A549 (cell line): ENCODE measurements at regions not wholly inside any gene's neighbourhood (a gene's known extent, or its start where the extent isn't known, plus 50 kb on each side); places are given as distances from the start of the nearest gene placed in this dataset.
"Not testable (repeated sequence)": the region's sequence is repeated elsewhere in the genome, so short reads cannot be mapped to it uniquely, and the experiment has no call there.

ENCODE experiments used
- ATAC-seq, 2 experiments: fragments of 200-7000 bp in 1 of 2; fragments of >200 bp in 1 of 2; cut with Nextera tagmentation in 1 of 2; cut with Tn5 transposase in 1 of 2; 3 replicates each; pipeline versions ENCODE4 v1.8.0 to v1.9.1; 2018 to 2020; ENCODE audit warnings: mild to moderate bottlenecking in 1 of 2, moderate library complexity in 1 of 2
- CTCF ChIA-PET: fragments of 300-600 bp; sonication (Branson Sonifier 250); formaldehyde crosslinking; extraction: SDS; loops from one replicate; lab custom pipeline; 2021; ENCODE audit warnings: antibody characterized with exemption, inconsistent platforms; lab: Yijun Ruan, JAX
- POLR2A ChIA-PET: fragments of 350-600 bp; formaldehyde crosslinking; extraction: SDS; loops from one replicate; lab custom pipeline; 2021; ENCODE audit warnings: antibody characterized with exemption, inconsistent platforms; lab: Yijun Ruan, JAX
- DNase-seq, 2 experiments: peaks; one replicate each; pipeline versions ENCODE4 v3.0.0 to v3.0.0-alpha.2; 2011 to 2016; ENCODE audit warnings: low read depth in 1 of 2, low spot score in 1 of 2
- FAIRE-seq: peaks from 2 replicates; lab custom pipeline; 2011; peaks lifted over from hg19 to GRCh38; lab: Jason Lieb, UNC
- H3K27ac ChIP-seq, 2 experiments: fragments of >200 bp; sonication (Bioruptor Twin); formaldehyde crosslinking; 3 replicates each; pipeline ENCODE4 v1.5.1; 2016 to 2017
- H3K4me1 ChIP-seq: fragments of >200 bp; sonication (Bioruptor Twin); formaldehyde crosslinking; 3 replicates; pipeline ENCODE4 v1.6.1; 2016
- H3K4me2 ChIP-seq: fragments of >200 bp; sonication (Bioruptor Twin); formaldehyde crosslinking; 3 replicates; pipeline ENCODE4 v1.6.1; 2016
- H3K4me3 ChIP-seq: fragments of >200 bp; sonication (Bioruptor Twin); formaldehyde crosslinking; 3 replicates; pipeline ENCODE4 v1.5.1; 2016
- H3K9me3 ChIP-seq: fragments of >200 bp; sonication (Bioruptor Twin); formaldehyde crosslinking; 3 replicates; pipeline ENCODE4 v1.6.1; 2016
- BHLHE40 ChIP-seq: IDR thresholded peaks from 2 replicates; pipeline ENCODE4 v1.6.1; 2012; ENCODE audit warnings: low read depth, low read length, inconsistent platforms
- CBX2 ChIP-seq: fragments of 200-600 bp; sonication (generic); IDR thresholded peaks from 2 replicates; pipeline ENCODE4 v1.6.1; 2016; ENCODE audit warnings: low read depth, mild to moderate bottlenecking, borderline replicate concordance
- CBX8 ChIP-seq: fragments of 200-600 bp; sonication (generic); IDR thresholded peaks from 2 replicates; pipeline ENCODE4 v1.6.1; 2016
- CEBPB ChIP-seq, 2 experiments: fragments of >200 bp in 1 of 2; sonication (Bioruptor Twin) in 1 of 2; formaldehyde crosslinking in 1 of 2; IDR thresholded peaks; 2 replicates each; pipeline ENCODE4 v1.6.1; 2012 to 2016
- EHF ChIP-seq: fragments of 250-450 bp; sonication (Bioruptor Pico); IDR thresholded peaks from 2 replicates; pipeline ENCODE4 v1.5.0; 2020; ENCODE audit warnings: mild to moderate bottlenecking
- EHMT2 ChIP-seq: fragments of 200-600 bp; sonication (generic); IDR thresholded peaks from 2 replicates; pipeline ENCODE4 v1.6.1; 2016; ENCODE audit warnings: antibody characterized with exemption, low read depth, mild to moderate bottlenecking, moderate library complexity
- EP300 ChIP-seq, 2 experiments: fragments of >200 bp; sonication (Bioruptor Twin); formaldehyde crosslinking; IDR thresholded peaks; 2 replicates in 1 of 2; 3 replicates in 1 of 2; pipeline ENCODE4 v1.6.1; 2016 to 2017
- FOSL2 ChIP-seq, 2 experiments: fragments of 450-650 bp in 1 of 2; fragments of >200 bp in 1 of 2; sonication (Bioruptor Twin) in 1 of 2; formaldehyde crosslinking; IDR thresholded peaks; 2 replicates each; pipeline versions ENCODE4 v1.5.0 to v1.6.1; 2016 to 2020; ENCODE audit warnings: mild to moderate bottlenecking in 1 of 2, moderate library complexity in 1 of 2
- FOXS1 ChIP-seq: fragments of 250-450 bp; sonication (Bioruptor Pico); IDR thresholded peaks from 2 replicates; pipeline ENCODE4 v1.5.0; 2020; ENCODE audit warnings: mild to moderate bottlenecking, moderate library complexity
- GATA3 ChIP-seq: IDR thresholded peaks from 2 replicates; pipeline ENCODE4 v1.6.1; 2012; ENCODE audit warnings: borderline replicate concordance
- HOXB13 ChIP-seq: fragments of 250-450 bp; sonication (Bioruptor Pico); IDR thresholded peaks from 2 replicates; pipeline ENCODE4 v1.5.0; 2020; ENCODE audit warnings: low read depth, mild to moderate bottlenecking, moderate library complexity
- HOXB5 ChIP-seq: fragments of 250-450 bp; sonication (Bioruptor Pico); IDR thresholded peaks from 2 replicates; pipeline ENCODE4 v1.5.0; 2020; ENCODE audit warnings: mild to moderate bottlenecking, moderate library complexity
- JUN ChIP-seq, 2 experiments: fragments of >200 bp; sonication (Bioruptor Twin); formaldehyde crosslinking; IDR thresholded peaks; 2 replicates in 1 of 2; 3 replicates in 1 of 2; pipeline ENCODE4 v1.6.1; 2016 to 2017
- JUNB ChIP-seq: fragments of >200 bp; sonication (Bioruptor Twin); formaldehyde crosslinking; IDR thresholded peaks from 2 replicates; pipeline ENCODE4 v1.6.1; 2016
- KDM1A ChIP-seq: fragments of 200-600 bp; sonication (generic); IDR thresholded peaks from 2 replicates; pipeline ENCODE4 v1.6.1; 2016; ENCODE audit warnings: low read depth, mild to moderate bottlenecking
- MAFK ChIP-seq: fragments of 450-650 bp; IDR thresholded peaks from 2 replicates; pipeline ENCODE4 v1.6.1; 2014; ENCODE audit not compliant: partially characterized antibody
- NFE2L2 ChIP-seq: fragments of 150-350 bp; conservative IDR thresholded peaks from 2 replicates; pipeline ENCODE4 v1.6.1; 2014; ENCODE audit warnings: low read length
- NPAS2 ChIP-seq: fragments of 250-450 bp; sonication (Bioruptor Pico); IDR thresholded peaks from 2 replicates; pipeline ENCODE4 v1.8.0; 2022; ENCODE audit warnings: mild to moderate bottlenecking, moderate library complexity, borderline replicate concordance
- POLR2A ChIP-seq: IDR thresholded peaks from 2 replicates; pipeline ENCODE4 v1.6.1; 2012; ENCODE audit warnings: mild to moderate bottlenecking, low read length
- POLR2AphosphoS2 ChIP-seq: conservative IDR thresholded peaks from 2 replicates; pipeline ENCODE4 v1.6.1; 2012; ENCODE audit warnings: low read length, improper control_type of control experiment, inconsistent platforms
- RCOR1 ChIP-seq: fragments of 150-350 bp; IDR thresholded peaks from 2 replicates; pipeline ENCODE4 v1.6.1; 2014; ENCODE audit warnings: antibody characterized with exemption, low read length, low read depth
- RNF2 ChIP-seq: fragments of 200-600 bp; sonication (generic); IDR thresholded peaks from 2 replicates; pipeline ENCODE4 v1.6.1; 2016; ENCODE audit warnings: low read depth, mild to moderate bottlenecking, antibody characterized with exemption, moderate library complexity, borderline replicate concordance
- ZSCAN20 ChIP-seq: fragments of 250-450 bp; sonication (Bioruptor Pico); IDR thresholded peaks from 2 replicates; pipeline ENCODE4 v1.8.0; 2022; ENCODE audit warnings: mild to moderate bottlenecking, moderate library complexity
- WGBS: methylation state at CpG from one replicate; pipeline ENCODE4 v1.1.6; 2017; ENCODE audit errors: missing lambda C conversion rate; 5-methylcytosine and 5-hydroxymethylcytosine counted together
- TF ChIP-seq, protein P1 (sequence below): IDR thresholded peaks from 2 replicates; pipeline ENCODE4 v1.6.1; 2012
- TF ChIP-seq, protein P2 (sequence below): fragments of >200 bp; sonication (Bioruptor Twin); formaldehyde crosslinking; IDR thresholded peaks from 3 replicates; pipeline ENCODE4 v1.6.1; 2016
- TF ChIP-seq, protein P3 (sequence below): fragments of >200 bp; sonication (Bioruptor Twin); formaldehyde crosslinking; IDR thresholded peaks from 3 replicates; pipeline ENCODE4 v1.5.1; 2016
- TF ChIP-seq, protein P4 (sequence below): fragments of 250-450 bp; sonication (Bioruptor Pico); IDR thresholded peaks from 2 replicates; pipeline ENCODE4 v1.5.0; 2021; ENCODE audit warnings: mild to moderate bottlenecking, moderate library complexity, borderline replicate concordance

DNA sequence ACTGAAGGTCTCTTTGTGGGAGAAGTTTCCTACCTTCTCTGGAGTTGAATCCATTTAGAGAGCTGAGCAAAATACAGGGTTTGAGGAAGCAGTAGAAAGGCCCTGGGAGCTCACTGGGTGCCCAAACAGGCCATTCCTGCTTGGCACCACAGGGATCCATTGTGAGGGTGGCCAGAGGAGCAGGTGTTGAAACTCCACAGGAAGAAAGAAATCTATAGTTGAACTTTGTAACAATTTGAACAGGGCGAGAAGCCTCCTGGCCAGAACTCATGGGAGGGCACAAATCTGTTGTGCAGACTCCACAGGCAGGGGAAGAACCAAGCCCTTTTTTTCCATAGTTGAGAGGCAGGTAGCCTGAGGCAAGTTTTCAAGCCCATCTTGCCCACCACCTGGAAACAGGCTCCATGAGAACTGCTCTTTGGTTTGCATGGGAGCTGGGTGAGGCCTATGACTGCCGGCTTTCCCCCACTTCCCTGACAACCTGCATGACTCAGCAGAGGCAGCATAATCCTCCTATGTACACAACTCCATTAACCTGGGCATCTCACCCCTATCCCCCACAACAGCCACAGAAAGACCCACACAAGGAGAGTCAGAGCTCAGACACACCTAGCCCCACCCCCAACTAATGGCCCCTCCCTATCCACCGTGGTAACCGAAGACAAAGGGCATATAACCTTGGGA lies 1053.0 kb downstream of the TSN start:
- DNase-seq, result no peak
- no peak for TF ChIP-seq POLR2A
- no peak for TF ChIP-seq CBX2
- no peak for TF ChIP-seq JUNB
- TF ChIP-seq NPAS2 (CRISPR knock-in tag), result no peak
- TF ChIP-seq, protein P1, sequence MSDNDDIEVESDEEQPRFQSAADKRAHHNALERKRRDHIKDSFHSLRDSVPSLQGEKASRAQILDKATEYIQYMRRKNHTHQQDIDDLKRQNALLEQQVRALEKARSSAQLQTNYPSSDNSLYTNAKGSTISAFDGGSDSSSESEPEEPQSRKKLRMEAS, result no peak
- no peak for TF ChIP-seq CEBPB (IDR thresholded peaks at IDR 0.05)
- no peak for TF ChIP-seq NFE2L2
- TF ChIP-seq HOXB5 (CRISPR knock-in tag), result no peak
- no peak for TF ChIP-seq POLR2AphosphoS2
- no peak for TF ChIP-seq RNF2
- TF ChIP-seq RCOR1, result no peak
- TF ChIP-seq EP300 (IDR thresholded peaks at IDR 0.05), result no peak
- TF ChIP-seq ZSCAN20, result no peak
- TF ChIP-seq FOSL2 (IDR thresholded peaks at IDR 0.05), result no peak
- no peak for TF ChIP-seq FOSL2 (CRISPR knock-in tag; IDR thresholded peaks at IDR 0.05)
- TF ChIP-seq FOXS1 (CRISPR knock-in tag), result no peak
- FAIRE-seq, result no peak
- H3K4me3 ChIP-seq, result no peak overlapping the region
- H3K4me1 ChIP-seq, result no peaks in the 10 kb centered on the region
- 2% methylated on average over 4 of the region's 4 CpGs for WGBS
- no peak overlapping the region for H3K4me2 ChIP-seq
- ChIA-PET CTCF (no interaction called here), POLR2A (no interaction called here)
- ATAC-seq, result no peak
- no peak overlapping the region for H3K27ac ChIP-seq
- H3K9me3 ChIP-seq, result no peaks in the 10 kb centered on the region

DNA sequence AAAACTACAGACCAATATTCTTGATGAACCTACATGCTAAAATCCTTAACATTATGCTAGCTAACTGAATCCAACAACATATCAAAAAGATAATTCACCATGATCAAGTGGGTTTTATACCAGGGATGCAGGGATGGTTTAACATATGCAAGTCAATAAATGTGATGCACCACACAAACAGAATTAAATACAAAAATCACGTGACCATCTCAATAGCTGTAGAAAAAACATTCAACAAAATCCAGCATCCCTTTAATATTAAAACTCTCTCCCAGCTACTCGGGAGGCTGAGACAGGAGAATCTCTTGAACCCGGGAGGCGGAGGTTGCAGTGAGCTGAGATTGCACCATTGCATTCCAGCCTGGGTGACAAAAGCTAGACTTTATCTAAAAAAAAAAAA lies 1056.8 kb downstream of the TSN start:
- WGBS, result 3% methylated on average over 4 of the region's 4 CpGs
- H3K4me1 ChIP-seq, H3K9me3 ChIP-seq, H3K4me2 ChIP-seq, POLR2A ChIA-PET, H3K27ac ChIP-seq, FAIRE-seq, DNase-seq, ATAC-seq, H3K4me3 ChIP-seq: not testable (repeated sequence)
- CTCF ChIA-PET, result interaction anchor here (0.6 kb wide), 1 partner anchor 1235 kb away, joined by 3 read pairs; no protein-coding TSS in a partner anchor

DNA sequence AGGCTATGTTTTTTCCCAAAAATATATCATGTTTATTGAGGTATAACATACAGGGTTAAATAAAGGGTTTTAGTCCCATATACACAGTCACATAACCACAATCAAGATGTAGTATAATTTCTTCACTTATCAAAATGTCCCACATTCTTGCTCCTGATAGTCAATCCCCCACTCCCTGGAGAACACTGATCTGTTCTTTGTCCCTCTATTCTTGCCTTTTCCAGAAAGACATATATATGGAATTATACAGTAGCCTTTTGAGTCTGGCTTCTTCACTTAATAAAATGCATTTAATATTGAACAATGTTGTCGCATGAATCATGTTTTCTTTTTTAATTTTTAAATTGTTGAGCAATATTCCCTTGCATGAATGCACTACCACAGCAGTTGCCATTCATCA lies 1059.7 kb downstream of the TSN start:
- POLR2A ChIA-PET, result no interaction called here
- no peak for DNase-seq
- H3K4me2 ChIP-seq, result no peak overlapping the region

DNA sequence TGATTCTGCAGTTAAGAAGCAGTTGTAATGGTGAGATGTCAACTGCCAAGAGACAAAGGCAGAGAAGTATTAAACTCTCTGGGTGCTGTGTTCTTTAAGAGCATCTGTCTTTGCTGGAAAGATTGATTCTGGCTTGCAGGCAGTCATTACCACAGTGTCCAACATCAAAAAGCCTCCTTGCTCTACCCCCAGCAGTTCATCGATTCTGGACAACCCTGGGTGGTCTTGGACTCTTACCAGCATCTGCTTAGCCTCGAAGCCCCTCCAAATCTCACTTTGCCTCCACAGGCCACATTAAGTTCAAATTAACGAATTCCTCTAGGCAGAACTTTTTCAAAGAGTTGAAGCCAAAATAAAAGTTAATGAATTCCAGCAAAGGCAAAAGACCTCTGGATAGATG lies 1061.4 kb downstream of the TSN start:
- H3K4me1 ChIP-seq, result no peaks in the 10 kb centered on the region
- ATAC-seq, result no peak
- POLR2A ChIA-PET, result no interaction called here
- no peak overlapping the region for H3K4me3 ChIP-seq
- CTCF ChIA-PET, result no interaction called here
- no peak for FAIRE-seq
- no peak for DNase-seq
- H3K9me3 ChIP-seq, result no peaks in the 10 kb centered on the region
- no peak overlapping the region for H3K4me2 ChIP-seq
- H3K27ac ChIP-seq, result no peak overlapping the region
- 3% methylated on average over 3 of the region's 3 CpGs for WGBS
- TF ChIP-seq RCOR1 (no peak), KDM1A (no peak), EHF (CRISPR knock-in tag) (no peak), RNF2 (no peak), CBX8 (no peak), EHMT2 (no peak), EP300 (IDR thresholded peaks at IDR 0.05) (no peak), JUN (IDR thresholded peaks at IDR 0.05) (no peak), FOSL2 (IDR thresholded peaks at IDR 0.05) (no peak), FOSL2 (CRISPR knock-in tag; IDR thresholded peaks at IDR 0.05) (no peak), HOXB13 (CRISPR knock-in tag) (no peak), GATA3 (no peak), BHLHE40 (no peak), MAFK (no peak)
- TF ChIP-seq, protein P2, sequence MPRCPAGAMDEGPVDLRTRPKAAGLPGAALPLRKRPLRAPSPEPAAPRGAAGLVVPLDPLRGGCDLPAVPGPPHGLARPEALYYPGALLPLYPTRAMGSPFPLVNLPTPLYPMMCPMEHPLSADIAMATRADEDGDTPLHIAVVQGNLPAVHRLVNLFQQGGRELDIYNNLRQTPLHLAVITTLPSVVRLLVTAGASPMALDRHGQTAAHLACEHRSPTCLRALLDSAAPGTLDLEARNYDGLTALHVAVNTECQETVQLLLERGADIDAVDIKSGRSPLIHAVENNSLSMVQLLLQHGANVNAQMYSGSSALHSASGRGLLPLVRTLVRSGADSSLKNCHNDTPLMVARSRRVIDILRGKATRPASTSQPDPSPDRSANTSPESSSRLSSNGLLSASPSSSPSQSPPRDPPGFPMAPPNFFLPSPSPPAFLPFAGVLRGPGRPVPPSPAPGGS, result no peak
- TF ChIP-seq, protein P3, sequence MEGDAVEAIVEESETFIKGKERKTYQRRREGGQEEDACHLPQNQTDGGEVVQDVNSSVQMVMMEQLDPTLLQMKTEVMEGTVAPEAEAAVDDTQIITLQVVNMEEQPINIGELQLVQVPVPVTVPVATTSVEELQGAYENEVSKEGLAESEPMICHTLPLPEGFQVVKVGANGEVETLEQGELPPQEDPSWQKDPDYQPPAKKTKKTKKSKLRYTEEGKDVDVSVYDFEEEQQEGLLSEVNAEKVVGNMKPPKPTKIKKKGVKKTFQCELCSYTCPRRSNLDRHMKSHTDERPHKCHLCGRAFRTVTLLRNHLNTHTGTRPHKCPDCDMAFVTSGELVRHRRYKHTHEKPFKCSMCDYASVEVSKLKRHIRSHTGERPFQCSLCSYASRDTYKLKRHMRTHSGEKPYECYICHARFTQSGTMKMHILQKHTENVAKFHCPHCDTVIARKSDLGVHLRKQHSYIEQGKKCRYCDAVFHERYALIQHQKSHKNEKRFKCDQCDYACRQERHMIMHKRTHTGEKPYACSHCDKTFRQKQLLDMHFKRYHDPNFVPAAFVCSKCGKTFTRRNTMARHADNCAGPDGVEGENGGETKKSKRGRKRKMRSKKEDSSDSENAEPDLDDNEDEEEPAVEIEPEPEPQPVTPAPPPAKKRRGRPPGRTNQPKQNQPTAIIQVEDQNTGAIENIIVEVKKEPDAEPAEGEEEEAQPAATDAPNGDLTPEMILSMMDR, result no peak
- TF ChIP-seq, protein P4, sequence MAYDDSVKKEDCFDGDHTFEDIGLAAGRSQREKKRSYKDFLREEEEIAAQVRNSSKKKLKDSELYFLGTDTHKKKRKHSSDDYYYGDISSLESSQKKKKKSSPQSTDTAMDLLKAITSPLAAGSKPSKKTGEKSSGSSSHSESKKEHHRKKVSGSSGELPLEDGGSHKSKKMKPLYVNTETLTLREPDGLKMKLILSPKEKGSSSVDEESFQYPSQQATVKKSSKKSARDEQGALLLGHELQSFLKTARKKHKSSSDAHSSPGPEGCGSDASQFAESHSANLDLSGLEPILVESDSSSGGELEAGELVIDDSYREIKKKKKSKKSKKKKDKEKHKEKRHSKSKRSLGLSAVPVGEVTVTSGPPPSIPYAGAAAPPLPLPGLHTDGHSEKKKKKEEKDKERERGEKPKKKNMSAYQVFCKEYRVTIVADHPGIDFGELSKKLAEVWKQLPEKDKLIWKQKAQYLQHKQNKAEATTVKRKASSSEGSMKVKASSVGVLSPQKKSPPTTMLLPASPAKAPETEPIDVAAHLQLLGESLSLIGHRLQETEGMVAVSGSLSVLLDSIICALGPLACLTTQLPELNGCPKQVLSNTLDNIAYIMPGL (CRISPR knock-in tag), result no peak

More for the DNA sequence above, 1059.7 kb downstream of the TSN start:
- no peaks in the 10 kb centered on the region for H3K9me3 ChIP-seq
- ATAC-seq, result no peak
- no peak overlapping the region for H3K4me3 ChIP-seq
- no peak for FAIRE-seq
- H3K27ac ChIP-seq, result no peak overlapping the region
- TF ChIP-seq GATA3 (no peak), ZSCAN20 (no peak), POLR2A (no peak)
- H3K4me1 ChIP-seq, result no peaks in the 10 kb centered on the region
- 5% methylated on average over 1 of the region's 1 CpG for WGBS
- CTCF ChIA-PET, result no interaction called here
